GM10248 (cell line): ENCODE measurements at regions not wholly inside any gene's neighbourhood (a gene's known extent, or its start where the extent isn't known, plus 50 kb on each side); places are given as distances from the start of the nearest gene placed in this dataset.
"Not testable (repeated sequence)": the region's sequence is repeated elsewhere in the genome, so short reads cannot be mapped to it uniquely, and the experiment has no call there.

Experiments
- CTCF ChIA-PET: fragments of 300-600 bp; sonication (Branson Sonifier 250); formaldehyde crosslinking; extraction: SDS; loops from one replicate; lab custom pipeline; 2021; ENCODE audit warnings: antibody characterized with exemption; lab: Yijun Ruan, JAX
- POLR2A ChIA-PET: fragments of 350-650 bp; sonication (Branson Sonifier 250); formaldehyde crosslinking; extraction: SDS; loops from one replicate; lab custom pipeline; 2020; ENCODE audit warnings: antibody characterized with exemption; lab: Yijun Ruan, JAX
- DNase-seq: peaks from one replicate; pipeline ENCODE4 v3.0.0; 2012; ENCODE audit errors: extremely low spot score
- TF ChIP-seq, protein P1 (sequence below): IDR thresholded peaks from 2 replicates; pipeline ENCODE4 v1.5.1; 2012; ENCODE audit warnings: mild to moderate bottlenecking, low read depth; ENCODE audit errors: extremely low read depth, missing control alignments, control extremely low read depth

DNA sequence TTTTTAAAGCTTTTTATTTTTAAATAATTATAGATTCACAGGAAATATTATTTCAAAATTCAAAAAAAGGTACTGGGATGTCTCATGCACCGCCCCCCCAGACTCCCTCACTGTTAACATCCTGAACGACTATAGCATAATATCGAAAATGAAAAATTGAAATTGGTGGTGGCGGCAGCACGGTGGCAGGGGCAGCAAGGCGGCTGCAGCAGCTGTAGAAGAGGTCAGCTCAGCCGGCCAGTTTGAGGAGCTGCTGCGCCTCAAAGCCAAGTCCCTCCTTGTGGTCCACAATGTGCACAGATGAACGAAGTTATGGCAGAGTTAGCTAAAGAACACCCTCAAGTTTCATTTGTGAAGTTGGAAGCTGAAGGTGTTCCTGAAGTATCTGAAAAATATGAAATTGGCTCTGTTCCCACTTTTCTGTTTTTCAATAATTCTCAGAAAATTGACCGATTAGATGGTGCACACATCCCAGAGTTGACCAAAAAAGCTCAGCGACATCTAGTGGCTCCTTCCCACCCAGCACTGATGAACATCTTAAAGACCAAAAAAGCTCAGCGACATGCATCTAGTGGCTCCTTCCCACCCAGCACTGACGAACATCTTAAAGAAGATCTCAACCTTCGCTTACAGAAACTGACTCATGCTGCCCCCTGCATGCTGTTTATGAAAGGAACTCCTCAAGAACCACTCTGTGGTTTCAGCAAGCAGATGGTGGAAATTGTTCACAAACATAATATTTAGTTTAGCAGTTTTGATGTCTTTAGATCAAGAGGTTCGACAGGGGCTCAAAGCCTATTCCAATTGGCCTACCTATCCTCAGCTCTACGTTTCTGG is 100.8 kb downstream of the FAM217A start:
- ChIA-PET POLR2A (no interaction called here), CTCF (interaction anchor here (0.7 to 7.9 kb wide), 35 partner anchors 8 to 872 kb away, joined by 3 to 113 read pairs (median 5); partner anchors contain the start of gene FAM50B)
- TF ChIP-seq, protein P1, sequence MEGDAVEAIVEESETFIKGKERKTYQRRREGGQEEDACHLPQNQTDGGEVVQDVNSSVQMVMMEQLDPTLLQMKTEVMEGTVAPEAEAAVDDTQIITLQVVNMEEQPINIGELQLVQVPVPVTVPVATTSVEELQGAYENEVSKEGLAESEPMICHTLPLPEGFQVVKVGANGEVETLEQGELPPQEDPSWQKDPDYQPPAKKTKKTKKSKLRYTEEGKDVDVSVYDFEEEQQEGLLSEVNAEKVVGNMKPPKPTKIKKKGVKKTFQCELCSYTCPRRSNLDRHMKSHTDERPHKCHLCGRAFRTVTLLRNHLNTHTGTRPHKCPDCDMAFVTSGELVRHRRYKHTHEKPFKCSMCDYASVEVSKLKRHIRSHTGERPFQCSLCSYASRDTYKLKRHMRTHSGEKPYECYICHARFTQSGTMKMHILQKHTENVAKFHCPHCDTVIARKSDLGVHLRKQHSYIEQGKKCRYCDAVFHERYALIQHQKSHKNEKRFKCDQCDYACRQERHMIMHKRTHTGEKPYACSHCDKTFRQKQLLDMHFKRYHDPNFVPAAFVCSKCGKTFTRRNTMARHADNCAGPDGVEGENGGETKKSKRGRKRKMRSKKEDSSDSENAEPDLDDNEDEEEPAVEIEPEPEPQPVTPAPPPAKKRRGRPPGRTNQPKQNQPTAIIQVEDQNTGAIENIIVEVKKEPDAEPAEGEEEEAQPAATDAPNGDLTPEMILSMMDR: peak; percentile 63
- peak; percentile 41 for DNase-seq

DNA sequence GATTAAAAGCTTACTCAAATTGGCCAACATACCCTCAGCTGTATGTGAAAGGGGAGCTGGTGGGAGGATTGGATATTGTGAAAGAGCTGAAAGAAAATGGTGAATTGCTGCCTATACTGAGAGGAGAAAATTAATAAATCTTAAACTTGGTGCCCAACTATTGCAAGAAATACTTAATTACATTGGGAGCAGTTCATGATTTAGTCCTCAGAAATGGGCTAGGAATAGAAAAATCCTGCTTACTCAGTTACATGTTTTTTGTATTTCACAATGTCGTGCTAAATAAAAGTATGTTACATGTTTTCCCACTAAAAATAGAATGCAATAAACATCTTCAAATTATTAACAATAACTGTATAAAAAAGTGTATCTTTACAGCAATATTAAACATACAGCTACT is 100.0 kb downstream of the FAM217A start:
- DNase-seq, POLR2A ChIA-PET: not testable (repeated sequence)
- CTCF ChIA-PET: interaction anchor here (1.0 to 7.9 kb wide), 18 partner anchors 9 to 699 kb away, joined by 3 to 113 read pairs (median 7); partner anchors contain the start of gene FAM50B

DNA sequence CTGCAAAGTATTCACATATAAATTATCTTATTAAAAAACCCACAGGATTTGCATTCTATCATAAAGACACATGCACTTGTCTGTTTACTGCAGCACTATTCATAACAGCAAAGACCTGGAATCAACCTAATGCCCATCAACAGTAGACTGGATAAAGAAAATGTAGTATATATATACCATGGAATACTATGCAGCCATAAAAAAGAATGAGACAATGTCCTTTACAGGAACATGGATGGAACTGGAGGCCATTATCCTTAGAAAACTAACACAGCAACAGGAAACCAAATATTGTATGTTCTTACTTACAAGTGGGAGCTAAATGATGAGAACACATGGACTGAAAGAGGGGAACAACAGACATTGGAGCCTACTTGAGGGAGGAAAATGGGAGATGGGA is 97.0 kb downstream of the FAM217A start:
- TF ChIP-seq, protein P1: no peak
- no peak for DNase-seq
- ChIA-PET POLR2A (no interaction called here), CTCF (no interaction called here)

DNA sequence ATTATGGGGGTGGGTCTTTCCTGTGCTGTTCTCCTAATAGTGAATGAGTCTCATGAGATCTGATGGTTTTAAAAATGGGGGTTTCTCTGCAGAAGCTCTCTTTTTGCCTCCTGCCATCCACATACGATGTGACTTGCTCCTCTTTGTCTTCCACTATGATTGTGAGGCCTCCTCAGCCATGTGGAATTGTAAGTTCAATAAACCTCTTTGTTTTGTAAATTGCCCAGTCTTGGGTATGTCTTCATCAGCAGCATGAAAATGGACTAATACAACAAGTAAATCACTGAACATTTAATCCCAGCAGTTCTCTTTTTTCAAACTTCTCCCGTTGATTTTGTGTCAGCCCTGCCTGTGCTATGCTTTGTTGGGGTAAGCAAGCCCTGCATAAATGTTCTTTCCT is 95.2 kb downstream of the FAM217A start:
- CTCF ChIA-PET: interaction anchor here (1.2 kb wide), 2 partner anchors 241 to 243 kb away, joined by 3 read pairs; no protein-coding TSS in a partner anchor
- POLR2A ChIA-PET: no interaction called here
- DNase-seq: no peak
- TF ChIP-seq, protein P1: no peak

DNA sequence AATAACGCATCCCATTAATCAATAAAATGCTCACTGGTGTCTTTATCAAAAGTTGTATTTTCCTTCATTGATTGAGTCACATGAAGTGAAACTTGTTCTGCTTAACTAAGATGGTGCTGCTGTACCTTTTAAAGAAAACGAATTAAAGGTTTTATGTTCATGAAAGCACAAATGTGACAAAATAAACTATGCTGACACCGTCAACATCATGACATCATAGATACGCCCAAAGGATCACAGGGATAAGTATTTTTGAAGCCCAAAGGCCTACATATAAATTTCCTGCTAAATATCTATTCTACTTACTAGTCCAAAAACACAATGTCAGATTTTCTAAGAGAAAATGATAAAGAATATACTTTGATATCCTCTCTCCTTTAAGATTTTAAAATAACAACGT is 94.4 kb downstream of the FAM217A start:
- ChIA-PET CTCF (interaction anchor here (1.2 kb wide), 2 partner anchors 242 to 244 kb away, joined by 3 read pairs; no protein-coding TSS in a partner anchor), POLR2A (no interaction called here)
- TF ChIP-seq, protein P1: no peak
- DNase-seq: no peak

DNA sequence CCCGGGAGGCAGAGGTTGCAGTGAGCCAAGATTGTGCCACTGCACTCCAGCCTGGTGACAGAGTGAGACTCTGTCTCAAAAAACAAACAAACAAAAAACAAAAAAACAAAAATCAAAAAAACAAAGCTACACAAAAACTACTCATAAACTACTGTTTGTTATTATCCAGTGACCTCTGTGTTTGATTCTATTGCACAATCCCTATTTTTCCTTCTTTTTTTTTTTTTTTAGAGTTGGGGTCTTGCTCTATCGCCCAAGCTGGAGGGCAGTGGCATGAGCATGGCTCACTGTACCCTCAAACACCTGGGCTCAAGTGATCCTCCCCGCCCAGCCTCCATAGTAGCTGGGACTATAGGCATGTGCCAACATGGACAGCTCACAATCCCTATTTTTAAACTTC is 92.7 kb downstream of the FAM217A start:
- ChIA-PET POLR2A (interaction anchor here (0.6 kb wide), 1 partner anchor 342 kb away, joined by 4 read pairs; no protein-coding TSS in a partner anchor), CTCF (interaction anchor here (0.8 to 3.4 kb wide), 12 partner anchors 9 to 705 kb away, joined by 3 to 12 read pairs (median 6); partner anchors contain the start of gene FAM50B)
- TF ChIP-seq, protein P1: no peak
- DNase-seq: no peak

DNA sequence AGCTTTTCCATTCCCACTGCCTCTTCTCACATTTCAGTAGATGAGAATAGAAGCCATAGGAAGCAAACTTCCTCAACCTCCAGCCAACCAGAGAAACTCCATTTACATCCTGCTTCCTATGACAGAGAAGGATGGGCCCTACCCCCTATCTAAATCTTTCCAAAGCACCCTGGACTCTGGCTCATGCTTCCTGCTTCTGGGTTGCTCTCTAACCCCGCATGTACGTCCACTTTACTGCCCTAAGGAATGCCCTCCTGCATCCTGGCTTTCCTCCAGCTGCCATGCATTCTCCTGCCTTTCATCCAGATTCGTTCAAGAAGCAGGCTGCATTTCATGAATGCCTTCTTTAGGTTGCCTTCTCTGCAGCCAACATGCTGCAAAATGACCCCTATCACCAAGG is 91.9 kb downstream of the FAM217A start:
- ChIA-PET POLR2A (no interaction called here), CTCF (interaction anchor here (0.8 to 3.4 kb wide), 9 partner anchors 9 to 252 kb away, joined by 3 to 12 read pairs (median 7); partner anchors contain the start of gene FAM50B)
- TF ChIP-seq, protein P1: no peak
- no peak for DNase-seq
